M059J (cell line): ENCODE measurements at regions not wholly inside any gene's neighbourhood (a gene's known extent, or its start where the extent isn't known, plus 50 kb on each side); places are given as distances from the start of the nearest gene placed in this dataset.
"Not testable (repeated sequence)": the region's sequence is repeated elsewhere in the genome, so short reads cannot be mapped to it uniquely, and the experiment has no call there.

Experiments
- DNase-seq: peaks from one replicate; pipeline ENCODE4 v3.0.0-alpha.2; 2012; ENCODE audit warnings: low read depth

GRCh38 chr9:24846248-24846912 lies 300.7 kb upstream of the IZUMO3 start:
- no peak for DNase-seq

GRCh38 chr9:24844217-24844616 lies 298.5 kb upstream of the IZUMO3 start:
- DNase-seq = no peak

DNA sequence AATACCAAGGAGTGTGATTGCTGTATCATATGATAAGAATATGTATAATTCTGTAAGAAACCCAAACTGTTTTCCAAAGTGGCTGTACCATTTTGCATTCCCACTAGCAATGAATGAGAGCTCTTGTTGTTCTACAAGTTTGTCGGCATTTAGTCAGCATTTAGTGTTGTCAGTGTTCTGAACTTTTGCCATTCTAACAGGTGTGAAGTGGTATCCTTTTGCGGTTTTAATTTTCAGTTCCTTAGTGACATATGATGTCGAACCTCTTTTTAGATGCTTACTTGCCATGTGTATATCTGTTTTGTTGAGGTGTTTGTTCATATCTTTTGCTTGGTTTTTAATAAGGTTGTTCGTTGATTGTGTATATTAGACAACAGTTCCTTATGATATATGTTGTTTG lies 296.3 kb upstream of the IZUMO3 start:
- no peak for DNase-seq

DNA sequence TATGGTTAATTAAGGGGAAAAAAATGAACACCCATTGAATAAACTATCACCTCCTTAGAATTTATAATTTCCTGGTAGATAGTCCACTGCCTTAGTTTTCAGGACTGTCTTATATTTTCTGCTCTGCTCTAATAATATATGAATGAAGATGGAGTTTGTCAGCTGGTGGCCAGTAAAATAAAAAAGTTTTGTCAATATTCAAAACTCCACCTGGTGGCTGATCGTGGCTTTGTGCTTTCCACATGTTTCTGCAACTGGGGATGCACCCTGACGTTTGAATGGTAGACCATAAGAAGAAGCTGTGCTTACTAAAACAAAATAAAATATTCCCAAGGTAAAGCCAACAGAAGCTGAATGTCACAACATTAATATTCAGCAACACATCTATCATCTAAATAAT lies 286.6 kb upstream of the IZUMO3 start:
- no peak for DNase-seq

- DNase-seq = no peak
Measured at GRCh38 chr9:24828687-24829086, 283.0 kb upstream of the IZUMO3 start.

DNA sequence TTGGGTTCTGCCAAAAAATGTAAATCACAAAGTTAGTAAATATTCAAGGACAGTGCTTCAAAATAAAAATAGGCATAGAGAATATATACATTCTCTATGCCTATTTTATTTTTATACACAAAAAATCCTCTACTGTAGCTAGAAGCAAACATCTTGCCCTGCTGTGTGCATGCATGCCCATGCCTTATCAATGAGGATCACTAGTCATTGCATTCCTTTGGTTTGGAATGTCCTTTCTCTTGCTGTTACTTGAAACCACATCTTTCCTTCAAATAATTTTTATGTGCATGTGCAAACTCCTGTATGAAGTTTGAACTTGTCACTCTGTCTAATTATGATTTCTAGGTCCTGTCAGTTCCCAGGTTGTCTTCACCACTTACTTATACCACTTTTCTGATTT lies 278.9 kb upstream of the IZUMO3 start:
- DNase-seq = no peak

- DNase-seq = no peak
Measured at GRCh38 chr9:24820196-24820595, 274.5 kb upstream of the IZUMO3 start.

DNA sequence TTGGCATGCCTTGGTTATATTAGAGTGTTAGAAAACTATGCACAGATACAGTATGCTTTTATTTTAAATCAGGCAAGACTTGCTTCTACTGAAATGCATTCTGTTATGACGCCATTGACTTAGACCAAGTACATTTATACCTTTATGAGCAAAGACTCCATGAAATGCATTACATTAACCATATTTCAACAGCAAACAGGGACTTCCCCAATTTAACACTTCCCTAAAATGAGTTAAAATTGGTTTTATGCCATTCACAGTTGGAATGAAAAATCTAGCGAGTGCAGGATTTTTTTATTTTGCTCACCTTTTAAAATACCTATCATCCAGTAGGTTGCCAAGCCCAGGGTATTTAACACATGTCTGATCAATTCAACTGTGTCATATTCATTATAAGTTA lies 272.1 kb upstream of the IZUMO3 start:
- no peak for DNase-seq

DNA sequence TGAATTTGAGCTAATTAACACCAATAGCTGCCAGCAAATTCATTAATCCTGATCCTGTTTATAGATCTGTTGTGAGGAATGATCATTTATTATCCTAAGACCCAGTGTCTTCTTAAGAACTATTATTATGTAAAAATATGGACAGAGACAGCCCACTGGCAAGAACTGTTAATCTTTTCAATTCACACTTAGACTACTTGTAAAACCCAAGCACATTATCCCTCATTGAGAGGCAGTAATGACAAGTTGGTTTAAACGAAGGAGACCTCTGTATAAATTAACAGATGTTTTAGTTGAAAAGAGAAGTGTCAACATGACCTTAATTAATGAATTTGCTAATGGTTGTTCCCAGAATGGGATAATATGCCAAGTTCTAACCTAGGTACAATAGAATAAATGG lies 270.3 kb upstream of the IZUMO3 start:
- DNase-seq = no peak

GRCh38 chr9:24801344-24801743 lies 255.6 kb upstream of the IZUMO3 start:
- DNase-seq = peak; percentile 2

GRCh38 chr9:24793787-24794186 lies 248.1 kb upstream of the IZUMO3 start:
- no peak for DNase-seq

DNA sequence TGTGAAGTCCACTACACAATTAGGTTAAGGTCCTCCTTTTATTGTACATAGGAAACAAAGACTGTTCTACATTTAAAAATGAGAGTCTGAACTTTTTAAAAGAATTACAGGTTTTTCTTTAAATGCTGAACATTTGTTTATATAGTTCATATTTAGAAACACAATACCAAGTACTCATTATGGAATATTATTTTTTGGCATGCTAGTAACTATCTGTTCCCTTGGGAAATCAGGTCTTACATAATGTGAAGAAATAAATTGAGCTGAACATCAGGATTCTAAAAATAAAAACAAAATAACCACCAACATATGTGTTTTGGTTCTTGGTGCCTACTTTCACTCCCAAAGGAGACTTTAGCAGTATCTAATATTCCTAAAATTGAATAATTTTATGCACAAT lies 230.5 kb upstream of the IZUMO3 start:
- no peak for DNase-seq

DNA sequence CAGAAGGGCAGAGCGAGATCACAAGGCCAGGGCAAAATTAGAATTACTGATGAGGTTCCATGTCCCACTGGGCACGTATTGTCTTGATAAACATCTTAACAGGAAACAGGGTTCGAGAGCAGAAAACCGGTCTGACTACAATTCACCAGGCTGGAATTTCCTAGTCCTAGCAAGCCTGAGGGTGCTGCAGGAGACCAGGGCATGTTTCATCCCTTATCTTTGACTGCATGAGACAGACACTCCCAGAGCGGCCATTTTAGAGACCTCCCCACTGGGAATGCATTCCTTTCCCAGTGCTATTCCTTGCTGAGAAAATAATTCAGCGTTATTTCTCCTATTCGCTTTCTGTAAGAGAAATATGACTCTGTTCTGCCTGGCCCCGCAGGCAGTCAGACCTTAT lies 228.5 kb upstream of the IZUMO3 start:
- DNase-seq = not testable (repeated sequence)

GRCh38 chr9:24766081-24766480 lies 220.4 kb upstream of the IZUMO3 start:
- DNase-seq = no peak

DNA sequence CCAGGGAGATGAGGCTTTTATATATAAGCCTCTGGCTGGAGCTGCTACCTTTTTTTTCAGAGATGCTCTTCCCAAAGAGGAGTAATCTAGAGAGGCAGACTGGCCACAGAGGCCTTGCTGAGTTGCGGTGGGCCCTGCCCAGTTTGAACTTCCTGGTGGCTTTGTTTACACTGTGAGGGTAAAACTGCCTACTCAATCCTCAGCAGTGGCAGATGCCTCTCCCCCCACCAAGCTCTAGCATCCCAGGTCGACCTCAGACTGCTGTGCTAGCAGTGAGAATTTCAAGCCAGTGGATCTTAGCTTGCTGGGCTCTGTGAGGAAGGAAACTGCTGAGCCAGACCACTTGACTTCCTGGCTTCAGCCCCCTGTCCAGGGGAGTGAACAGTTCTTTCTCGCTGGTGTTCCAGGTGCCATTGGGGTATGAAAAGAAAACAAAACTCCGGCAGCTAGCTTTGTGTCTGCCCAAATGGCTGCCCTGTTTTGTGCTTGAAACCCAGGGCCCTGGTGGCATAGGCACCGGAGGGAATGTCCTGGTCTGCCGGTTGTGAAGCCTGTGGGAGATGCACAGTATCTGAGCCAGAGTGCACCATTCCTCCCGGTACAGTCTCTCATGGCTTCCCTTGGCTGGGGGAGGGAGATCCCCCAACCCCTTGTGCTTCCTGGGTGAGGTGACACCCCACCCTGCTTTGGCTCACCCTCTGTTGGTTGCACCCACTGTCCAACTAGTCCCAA lies 219.5 kb upstream of the IZUMO3 start:
- no peak for DNase-seq

DNA sequence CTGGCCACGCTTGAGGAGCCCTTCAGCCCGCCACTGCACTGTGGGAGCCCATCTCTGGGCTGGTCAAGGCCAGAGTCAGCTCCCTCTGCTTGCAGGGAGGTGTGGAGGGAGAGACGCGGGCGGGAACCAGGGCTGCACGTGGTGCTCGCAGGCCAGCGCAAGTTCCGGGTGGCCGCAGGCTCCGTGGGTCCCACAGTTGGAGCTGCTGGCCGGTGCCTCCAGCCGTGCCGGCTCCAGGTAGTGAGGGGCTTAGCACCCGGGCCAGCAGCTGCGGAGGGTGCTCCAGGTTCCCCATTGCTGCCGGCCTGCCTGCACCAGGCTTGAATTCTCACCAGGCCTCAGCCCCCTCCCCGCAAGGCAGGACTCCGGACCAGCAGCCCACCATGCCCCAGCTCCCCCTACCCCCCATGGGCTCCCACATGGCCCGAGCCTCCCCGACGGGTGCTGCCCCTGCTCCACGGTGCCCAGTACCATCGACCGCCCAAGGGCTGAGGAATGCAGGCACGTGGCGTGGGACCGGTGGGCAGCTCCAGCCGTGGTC lies 192.8 kb upstream of the IZUMO3 start:
- no peak for DNase-seq

GRCh38 chr9:24731754-24732153 lies 186.1 kb upstream of the IZUMO3 start:
- no peak for DNase-seq

- no peak for DNase-seq
Measured at GRCh38 chr9:24721621-24722020, 175.9 kb upstream of the IZUMO3 start.

DNA sequence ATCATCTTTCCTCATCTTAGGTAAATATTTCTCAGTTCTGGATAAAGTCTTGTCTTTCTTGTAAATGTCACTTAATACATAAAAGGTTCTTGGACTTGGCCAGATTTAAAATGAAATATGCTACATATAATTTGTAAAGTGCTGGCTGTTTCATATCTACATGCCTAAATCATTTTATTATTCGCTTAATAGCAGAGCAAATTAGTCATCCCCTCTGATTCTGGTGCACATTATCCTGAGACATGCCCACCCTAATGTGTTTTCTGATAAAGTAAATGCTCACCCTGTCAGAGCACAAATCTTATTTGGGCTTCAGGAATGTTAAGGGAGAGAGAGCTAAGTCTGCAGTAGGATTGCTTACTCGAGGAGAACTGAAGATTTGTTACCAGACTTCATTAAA lies 166.5 kb upstream of the IZUMO3 start:
- no peak for DNase-seq

DNA sequence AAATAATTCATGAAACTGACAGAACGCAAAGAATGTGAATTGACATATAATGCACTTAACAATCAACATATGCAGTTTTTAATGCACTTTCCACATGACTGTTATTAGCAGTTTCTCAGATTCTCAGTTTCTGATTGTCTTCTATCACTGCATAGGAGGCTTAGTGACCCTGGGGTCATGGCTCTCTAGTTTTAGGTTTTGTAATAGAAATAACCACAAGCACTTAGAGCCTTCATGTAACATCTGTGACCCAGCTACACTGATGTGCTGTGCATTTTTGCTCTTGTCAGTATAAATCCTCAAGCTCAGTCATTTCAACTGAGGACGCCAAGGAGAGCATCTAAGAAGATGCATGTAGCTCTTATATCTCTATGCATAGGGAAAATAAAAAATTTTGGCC lies 163.1 kb upstream of the IZUMO3 start:
- DNase-seq = no peak

- DNase-seq = peak; percentile 2
Measured at GRCh38 chr9:24698881-24699518, 153.3 kb upstream of the IZUMO3 start.

DNA sequence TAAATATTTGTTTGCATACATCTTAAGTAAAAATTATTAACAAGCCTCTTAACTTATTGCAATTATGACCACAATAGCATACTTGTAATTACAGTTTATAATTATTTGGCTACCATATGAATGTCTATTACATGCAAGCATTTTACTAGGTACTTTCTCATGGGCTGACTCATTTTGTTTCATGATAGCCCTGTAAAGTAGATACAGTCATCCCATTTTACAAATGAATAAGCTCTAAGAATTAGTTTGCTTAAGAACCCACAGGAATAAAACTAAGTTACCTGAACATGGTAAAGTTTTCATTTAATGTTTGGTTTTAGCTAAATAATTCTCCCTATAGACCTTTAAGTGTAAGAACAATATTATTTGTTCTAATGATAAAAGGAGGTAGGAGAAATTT lies 126.6 kb upstream of the IZUMO3 start:
- no peak for DNase-seq

DNA sequence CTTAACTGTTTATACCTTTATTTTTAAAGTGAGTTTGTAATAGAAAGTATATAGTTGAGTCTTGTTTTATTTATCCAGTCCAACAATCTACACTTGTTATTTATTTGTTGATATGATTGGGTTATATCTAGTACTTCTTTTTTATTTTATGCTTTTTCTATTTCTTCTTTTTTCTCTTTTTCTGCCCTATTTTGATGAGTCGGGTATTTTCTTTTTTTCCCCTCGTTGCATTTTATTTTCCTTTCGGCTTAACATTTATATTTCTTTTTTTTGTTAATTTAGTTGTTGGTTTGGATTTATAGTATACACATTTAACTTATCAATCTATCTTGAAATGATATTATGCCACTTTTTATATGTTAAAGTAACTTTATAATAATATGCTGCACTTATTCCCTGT lies 111.7 kb upstream of the IZUMO3 start:
- no peak for DNase-seq
